ENCODE measurements at regions not wholly inside any gene's neighbourhood (a gene's known extent, or its start where the extent isn't known, plus 50 kb on each side); places are given as distances from the start of the nearest gene placed in this dataset.
A peak's percentile ranks its signal among the peaks of the same experiment; 100 is the strongest.

DNA sequence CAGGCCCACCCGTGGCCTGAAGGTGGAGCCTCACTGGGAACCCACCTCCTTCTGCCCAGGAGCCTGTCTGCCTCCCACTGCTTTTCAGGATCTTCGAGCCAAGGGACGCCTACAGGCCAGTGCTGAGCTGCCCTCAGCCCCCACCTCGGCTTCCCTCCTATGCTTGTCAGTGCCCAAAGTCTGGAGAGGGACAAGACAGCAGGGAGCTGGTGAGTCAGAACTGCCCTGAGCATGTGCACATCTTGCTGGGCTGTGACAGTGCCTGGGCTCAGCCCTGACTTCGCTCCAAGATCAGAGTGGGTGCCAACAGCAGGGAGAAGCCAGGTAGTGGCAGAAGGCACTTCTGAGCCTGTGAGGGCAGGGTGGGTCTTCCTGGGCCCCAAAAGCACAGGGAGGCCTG is 286.8 kb downstream of the AEBP2 start:
- peak in 1 of 2 donors; percentile 50 for ATAC-seq
- no peak overlapping the region for H3K4me3 Mint-ChIP-seq
- DNase-seq (ENCODE audit: low spot score): no peak
- no peaks in the 10 kb centered on the region for H3K36me3 Mint-ChIP-seq
- H3K27ac Mint-ChIP-seq: no peak overlapping the region
- H3K4me1 Mint-ChIP-seq (ENCODE audit: low read depth in 2 of 2): no peaks in the 10 kb centered on the region
- H3K9me3 Mint-ChIP-seq: no peaks in the 10 kb centered on the region
- no peaks in the 10 kb centered on the region for H3K27me3 Mint-ChIP-seq

- H3K27me3 Mint-ChIP-seq: no peaks in the 10 kb centered on the region
- no peaks in the 10 kb centered on the region for H3K4me1 Mint-ChIP-seq (ENCODE audit: low read depth in 2 of 2)
- no peaks in the 10 kb centered on the region for H3K36me3 Mint-ChIP-seq
- H3K9me3 Mint-ChIP-seq: no peaks in the 10 kb centered on the region
- H3K27ac Mint-ChIP-seq: no peak overlapping the region
- H3K4me3 Mint-ChIP-seq: no peak overlapping the region
- DNase-seq (ENCODE audit: low spot score) (no peak), ATAC-seq (peak in 1 of 2 donors; percentile 55)
These were observed 287.3 kb downstream of the AEBP2 start for GRCh38 chr12:19726592-19726991.

DNA sequence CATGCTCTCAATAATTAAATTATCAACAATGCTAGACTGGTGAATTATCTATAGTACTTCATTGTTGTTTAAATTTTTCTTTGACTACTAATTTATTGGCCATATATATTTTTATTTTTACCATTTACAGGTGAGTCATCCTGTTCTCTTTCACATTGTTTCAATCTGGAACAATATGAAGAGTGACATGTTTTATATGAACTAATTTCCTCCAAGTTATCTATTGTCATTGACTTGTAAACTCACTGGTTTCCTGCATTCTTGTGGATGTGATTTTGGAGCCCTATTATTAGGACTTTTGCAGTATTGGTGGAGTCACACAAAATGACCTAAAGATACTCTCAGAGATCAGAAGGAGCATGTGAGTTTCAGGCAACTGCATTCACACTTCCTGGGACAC is 297.7 kb downstream of the AEBP2 start:
- Mint-ChIP-seq H3K36me3 (no peaks in the 10 kb centered on the region), H3K27me3 (peaks cover 4% of the 10 kb centered on the region in 2 donors), H3K4me1 (ENCODE audit: low read depth in 2 of 2) (no peaks in the 10 kb centered on the region), H3K4me3 (no peak overlapping the region), H3K27ac (no peak overlapping the region), H3K9me3 (no peaks in the 10 kb centered on the region)
- DNase-seq (ENCODE audit: low spot score) (no peak), ATAC-seq (no peak)

- Mint-ChIP-seq H3K9me3 (no peaks in the 10 kb centered on the region), H3K4me1 (ENCODE audit: low read depth in 2 of 2) (no peaks in the 10 kb centered on the region), H3K36me3 (no peaks in the 10 kb centered on the region), H3K27me3 (peaks cover 4 to 8% of the 10 kb centered on the region in 2 donors), H3K27ac (no peak overlapping the region), H3K4me3 (no peak overlapping the region)
- ATAC-seq (no peak), DNase-seq (ENCODE audit: low spot score) (no peak)
These were observed 300.0 kb downstream of the AEBP2 start for GRCh38 chr12:19739195-19739776.

DNA sequence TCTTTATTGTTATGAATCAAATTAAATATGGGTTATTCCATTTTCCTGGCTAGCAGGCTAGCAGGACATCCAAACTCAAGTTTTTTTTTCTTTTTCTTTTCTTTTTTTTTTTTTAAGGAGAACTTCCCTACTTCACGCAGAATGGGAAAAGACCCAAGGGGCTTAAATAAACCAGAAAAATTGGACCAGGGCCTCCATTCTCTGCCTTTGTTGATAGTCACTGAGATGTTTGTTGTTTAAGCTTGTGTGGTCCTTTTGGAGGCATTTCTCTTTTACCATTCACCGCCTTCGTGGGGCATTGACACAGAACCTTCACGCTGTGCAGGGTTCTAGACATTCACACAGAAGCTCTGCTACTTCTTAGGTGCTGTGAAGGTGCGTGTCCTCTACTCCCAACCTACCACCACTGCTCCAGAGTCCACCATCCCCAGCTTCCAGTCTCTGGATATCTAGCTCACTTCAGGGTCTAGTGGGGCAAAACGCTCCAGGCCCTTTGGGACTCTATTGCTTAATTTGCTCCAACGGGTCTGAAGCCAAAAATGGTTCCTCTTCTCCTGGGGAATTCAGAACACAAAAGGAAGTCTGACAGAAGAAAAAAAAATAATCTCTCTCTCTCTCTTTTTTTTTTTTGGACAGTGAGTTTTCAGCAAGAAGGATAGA is 301.3 kb downstream of the AEBP2 start:
- ATAC-seq: no peak
- no peaks in the 10 kb centered on the region for H3K9me3 Mint-ChIP-seq

DNA sequence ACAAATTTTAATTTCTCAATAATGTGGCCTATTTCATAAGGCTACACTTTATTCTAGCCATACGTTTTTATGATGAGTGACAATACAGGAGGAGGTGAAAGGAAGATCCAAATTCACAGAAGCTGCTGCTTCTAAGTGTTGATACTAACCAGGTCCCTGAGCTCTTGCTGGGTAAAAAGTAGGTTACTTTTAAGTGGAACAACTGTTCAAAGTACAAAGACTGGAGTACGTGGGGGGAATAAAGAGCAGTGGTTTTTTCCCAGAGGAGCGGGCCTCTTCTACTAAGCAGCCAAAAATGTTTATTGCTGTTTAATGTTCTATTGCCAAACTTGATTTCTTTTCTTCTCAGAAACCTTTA is 301.8 kb downstream of the AEBP2 start:
- ATAC-seq (no peak), DNase-seq (ENCODE audit: low spot score) (no peak)
- H3K27ac Mint-ChIP-seq: no peak overlapping the region
- H3K9me3 Mint-ChIP-seq: no peaks in the 10 kb centered on the region
- H3K4me1 Mint-ChIP-seq (ENCODE audit: low read depth in 2 of 2): no peaks in the 10 kb centered on the region
- no peak overlapping the region for H3K4me3 Mint-ChIP-seq
- peaks cover 6 to 9% of the 10 kb centered on the region in 2 donors for H3K27me3 Mint-ChIP-seq
- H3K36me3 Mint-ChIP-seq: no peaks in the 10 kb centered on the region

More for the DNA sequence above, 301.3 kb downstream of the AEBP2 start:
- peaks cover 6 to 9% of the 10 kb centered on the region in 2 donors for H3K27me3 Mint-ChIP-seq
- no peak for DNase-seq (ENCODE audit: low spot score)
- no peak overlapping the region for H3K4me3 Mint-ChIP-seq
- H3K36me3 Mint-ChIP-seq: no peaks in the 10 kb centered on the region
- no peaks in the 10 kb centered on the region for H3K4me1 Mint-ChIP-seq (ENCODE audit: low read depth in 2 of 2)
- no peak overlapping the region for H3K27ac Mint-ChIP-seq

DNA sequence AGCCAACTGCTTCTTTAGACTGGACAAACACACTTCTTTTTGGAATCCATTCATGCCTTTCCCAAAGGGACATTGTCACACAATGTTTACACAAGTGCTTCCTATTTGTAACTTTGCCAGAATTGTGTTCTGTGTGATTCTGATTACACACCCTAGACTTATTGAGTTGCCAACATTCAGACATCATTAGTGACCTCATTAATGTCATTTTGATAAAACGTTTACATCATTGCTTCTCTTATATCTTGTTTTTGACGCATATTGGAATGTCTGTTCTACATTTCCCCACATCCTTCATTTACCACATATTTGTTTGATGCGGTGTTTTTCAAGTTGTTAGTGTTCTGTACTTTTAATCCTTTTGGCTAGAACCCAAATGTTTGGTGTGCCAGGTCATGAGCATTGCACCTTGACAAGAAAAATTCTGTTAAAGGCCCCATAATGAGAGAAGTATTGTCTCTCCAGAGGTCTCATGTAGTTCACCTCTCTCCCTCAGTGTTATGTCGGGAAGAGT is 305.5 kb downstream of the AEBP2 start:
- Mint-ChIP-seq H3K36me3 (peaks cover 9% of the 10 kb centered on the region), H3K27me3 (peaks cover 6 to 9% of the 10 kb centered on the region in 2 donors), H3K9me3 (no peaks in the 10 kb centered on the region), H3K4me3 (no peak overlapping the region), H3K27ac (no peak overlapping the region), H3K4me1 (ENCODE audit: low read depth in 2 of 2) (no peaks in the 10 kb centered on the region)
- DNase-seq (ENCODE audit: low spot score): no peak
- no peak for ATAC-seq

DNA sequence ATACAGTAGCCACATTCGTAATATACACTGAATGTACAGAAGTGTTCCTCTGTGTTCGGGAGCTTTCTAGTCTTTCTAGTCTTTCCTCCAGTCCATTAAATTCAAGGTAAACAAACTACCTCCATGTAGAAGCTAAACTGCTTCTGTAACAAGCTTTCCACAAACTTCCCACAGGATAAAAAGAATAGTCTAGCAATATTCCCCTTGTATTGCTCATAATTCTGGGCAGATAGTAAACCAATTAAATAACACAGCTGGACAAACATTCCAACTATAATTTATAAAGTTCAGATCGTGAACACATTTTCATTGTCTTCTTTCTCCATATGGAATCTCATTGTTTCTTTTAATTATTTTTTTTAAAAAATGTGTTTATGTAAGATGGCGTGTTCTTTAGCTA is 307.2 kb downstream of the AEBP2 start:
- Mint-ChIP-seq H3K27me3 (peaks cover 5 to 6% of the 10 kb centered on the region in 2 donors), H3K4me3 (no peak overlapping the region), H3K36me3 (peaks cover 9% of the 10 kb centered on the region), H3K4me1 (ENCODE audit: low read depth in 2 of 2) (no peaks in the 10 kb centered on the region), H3K27ac (no peak overlapping the region), H3K9me3 (no peaks in the 10 kb centered on the region)
- no peak for DNase-seq (ENCODE audit: low spot score)
- no peak for ATAC-seq

- DNase-seq (ENCODE audit: low spot score) (no peak), ATAC-seq (no peak)
- Mint-ChIP-seq H3K4me1 (ENCODE audit: low read depth in 2 of 2) (no peaks in the 10 kb centered on the region), H3K36me3 (peaks cover 16% of the 10 kb centered on the region), H3K9me3 (peaks cover 12% of the 10 kb centered on the region), H3K27me3 (peaks cover 0 to 4% of the 10 kb centered on the region in 2 donors), H3K4me3 (no peak overlapping the region), H3K27ac (no peak overlapping the region)
These were observed 310.7 kb downstream of the AEBP2 start for GRCh38 chr12:19749906-19750574.

- H3K4me1 Mint-ChIP-seq (ENCODE audit: low read depth in 2 of 2): no peaks in the 10 kb centered on the region
- H3K27ac Mint-ChIP-seq: no peak overlapping the region
- DNase-seq (ENCODE audit: low spot score): no peak
- no peak for ATAC-seq
- H3K9me3 Mint-ChIP-seq: peaks cover 12% of the 10 kb centered on the region
- H3K36me3 Mint-ChIP-seq: peaks cover 16% of the 10 kb centered on the region
- H3K4me3 Mint-ChIP-seq: no peak overlapping the region
- peaks cover 0 to 6% of the 10 kb centered on the region in 2 donors for H3K27me3 Mint-ChIP-seq
These were observed 311.8 kb downstream of the AEBP2 start for GRCh38 chr12:19751078-19751477.

GRCh38 chr12:19752712-19753111 is 313.4 kb downstream of the AEBP2 start:
- ATAC-seq: no peak
- DNase-seq (ENCODE audit: low spot score): no peak
- peaks cover 0 to 7% of the 10 kb centered on the region in 2 donors for H3K27me3 Mint-ChIP-seq
- H3K4me3 Mint-ChIP-seq: no peak overlapping the region
- H3K9me3 Mint-ChIP-seq: peaks cover 12% of the 10 kb centered on the region
- no peak overlapping the region for H3K27ac Mint-ChIP-seq
- no peaks in the 10 kb centered on the region for H3K4me1 Mint-ChIP-seq (ENCODE audit: low read depth in 2 of 2)
- peaks cover 16% of the 10 kb centered on the region for H3K36me3 Mint-ChIP-seq

DNA sequence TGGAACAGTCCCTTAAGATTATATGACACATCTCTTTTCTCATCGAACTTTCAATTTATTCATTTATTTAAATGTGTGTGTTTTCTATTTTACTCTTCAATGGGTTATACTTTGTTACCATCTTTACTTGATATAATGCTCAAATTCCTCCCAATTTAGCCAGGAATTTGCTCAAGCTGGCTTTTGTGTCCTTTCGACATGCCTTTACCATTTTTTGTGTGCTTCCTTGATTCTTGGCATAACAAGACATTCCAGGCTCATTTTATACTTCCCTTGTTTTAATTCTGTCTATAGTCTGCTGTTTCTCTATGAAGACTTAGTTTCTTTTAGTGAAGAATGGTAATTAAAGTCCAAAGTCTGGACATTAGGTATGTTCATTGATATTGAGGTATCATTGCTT is 315.8 kb downstream of the AEBP2 start:
- peaks cover 7% of the 10 kb centered on the region for H3K36me3 Mint-ChIP-seq
- H3K4me3 Mint-ChIP-seq: no peak overlapping the region
- H3K9me3 Mint-ChIP-seq: peaks cover 12% of the 10 kb centered on the region
- no peak overlapping the region for H3K27ac Mint-ChIP-seq
- ATAC-seq: no peak
- no peak for DNase-seq (ENCODE audit: low spot score)
- no peaks in the 10 kb centered on the region for H3K4me1 Mint-ChIP-seq (ENCODE audit: low read depth in 2 of 2)
- peaks cover 6 to 13% of the 10 kb centered on the region in 2 donors for H3K27me3 Mint-ChIP-seq

DNA sequence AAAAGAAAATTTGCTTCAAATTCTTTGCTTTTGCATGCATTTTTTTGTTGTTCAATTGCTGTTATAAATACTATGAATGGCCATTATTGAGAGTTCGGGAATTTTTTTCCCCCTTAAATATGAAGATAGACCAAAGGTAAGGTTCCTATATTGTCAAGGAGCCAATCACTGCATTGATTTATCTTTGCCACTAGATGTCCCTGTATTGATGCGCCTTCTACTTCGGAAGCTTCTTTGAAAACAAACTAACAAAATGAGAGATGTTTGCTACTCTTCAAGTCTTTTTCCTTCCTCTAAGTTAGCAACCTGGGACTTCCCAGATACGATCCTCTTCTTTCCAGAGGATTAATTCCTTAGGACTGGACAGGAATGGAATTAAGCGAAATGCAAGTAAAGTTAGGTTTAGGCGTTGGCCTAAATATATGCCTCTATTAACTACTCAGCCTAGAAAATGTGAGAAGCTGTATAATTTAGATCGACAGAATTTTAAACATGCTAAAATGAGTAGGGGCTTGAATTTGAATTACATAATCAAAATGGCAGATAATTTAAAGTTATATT is 318.1 kb downstream of the AEBP2 start:
- H3K27ac Mint-ChIP-seq: no peak overlapping the region
- H3K4me1 Mint-ChIP-seq (ENCODE audit: low read depth in 2 of 2): no peaks in the 10 kb centered on the region
- peaks cover 13% of the 10 kb centered on the region for H3K9me3 Mint-ChIP-seq
- peaks cover 6 to 11% of the 10 kb centered on the region in 2 donors for H3K27me3 Mint-ChIP-seq
- ATAC-seq (no peak), DNase-seq (ENCODE audit: low spot score) (no peak)
- H3K36me3 Mint-ChIP-seq: peaks cover 7% of the 10 kb centered on the region
- H3K4me3 Mint-ChIP-seq: no peak overlapping the region

DNA sequence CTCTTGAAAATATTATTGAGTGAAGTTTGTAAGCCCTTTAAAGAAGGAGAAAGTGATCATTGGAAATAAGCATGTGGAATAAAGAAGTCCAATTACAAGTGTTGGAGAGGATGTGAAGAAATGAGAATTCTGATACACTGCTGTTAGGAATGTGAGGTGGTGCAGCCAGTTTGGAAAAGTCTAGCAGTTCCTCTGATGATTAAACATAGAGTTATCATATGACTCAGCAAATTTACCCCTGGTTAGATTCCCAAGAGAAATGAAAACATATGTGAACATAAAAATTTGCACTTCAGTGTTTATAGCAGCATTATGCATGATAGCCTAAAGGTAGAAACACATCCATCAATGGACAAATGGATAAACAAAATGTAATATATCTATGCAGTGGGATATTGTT is 319.9 kb downstream of the AEBP2 start:
- no peak for ATAC-seq
- no peaks in the 10 kb centered on the region for H3K4me1 Mint-ChIP-seq (ENCODE audit: low read depth in 2 of 2)

More for the DNA sequence above, 319.9 kb downstream of the AEBP2 start:
- no peaks in the 10 kb centered on the region for H3K36me3 Mint-ChIP-seq
- peaks cover 3% of the 10 kb centered on the region for H3K9me3 Mint-ChIP-seq
- peaks cover 6 to 11% of the 10 kb centered on the region in 2 donors for H3K27me3 Mint-ChIP-seq
- no peak overlapping the region for H3K4me3 Mint-ChIP-seq
- no peak overlapping the region for H3K27ac Mint-ChIP-seq
- DNase-seq (ENCODE audit: low spot score): no peak
